ENCODE measurements at regions not wholly inside any gene's neighbourhood (a gene's known extent, or its start where the extent isn't known, plus 50 kb on each side); places are given as distances from the start of the nearest gene placed in this dataset.

GRCh38 chr17:71392715-71393567 lies 727.9 kb upstream of the SOX9 start:
- H3K27me3 ChIP-seq, result no peaks in the 10 kb centered on the region
- no peak overlapping the region for H3K27ac ChIP-seq
- TF ChIP-seq CTCF (IDR thresholded peaks at IDR 0.05), result no peak
- no peaks in the 10 kb centered on the region for H3K9me3 ChIP-seq
- no peaks in the 10 kb centered on the region for H3K36me3 ChIP-seq
- no peak for ATAC-seq
- no peaks in the 10 kb centered on the region for H3K4me1 ChIP-seq
- DNase-seq, result no peak
- intact Hi-C loops (cut with DNase I), result no loop called here
- 76 to 83% methylated on average over 4 of the region's 4 CpGs for WGBS, 2 donors
- H3K4me3 ChIP-seq, result no peak overlapping the region

- DNase-seq, result no peak
- no peak for TF ChIP-seq CTCF (IDR thresholded peaks at IDR 0.05)
- H3K36me3 ChIP-seq, result no peaks in the 10 kb centered on the region
- no peaks in the 10 kb centered on the region for H3K4me1 ChIP-seq
- ATAC-seq, result no peak
- H3K9me3 ChIP-seq, result no peaks in the 10 kb centered on the region
- WGBS, 2 donors, result 48 to 54% methylated on average over 2 of the region's 2 CpGs
- H3K27me3 ChIP-seq, result no peaks in the 10 kb centered on the region
- H3K4me3 ChIP-seq, result no peak overlapping the region
- intact Hi-C loops (cut with DNase I), result no loop called here
- no peak overlapping the region for H3K27ac ChIP-seq
These were observed 724.9 kb upstream of the SOX9 start for GRCh38 chr17:71395901-71396300.

- no peak overlapping the region for H3K27ac ChIP-seq
- TF ChIP-seq CTCF (IDR thresholded peaks at IDR 0.05), result no peak
- H3K9me3 ChIP-seq, result no peaks in the 10 kb centered on the region
- no peaks in the 10 kb centered on the region for H3K36me3 ChIP-seq
- intact Hi-C loops (cut with DNase I), result no loop called here
- 59 to 60% methylated on average over 3 of the region's 3 CpGs for WGBS, 2 donors
- no peaks in the 10 kb centered on the region for H3K27me3 ChIP-seq
- ATAC-seq, result no peak
- DNase-seq, result no peak
- no peaks in the 10 kb centered on the region for H3K4me1 ChIP-seq
- no peak overlapping the region for H3K4me3 ChIP-seq
These were observed 724.1 kb upstream of the SOX9 start for GRCh38 chr17:71396711-71397110.

GRCh38 chr17:71398025-71398424 lies 722.8 kb upstream of the SOX9 start:
- Histone ChIP-seq H3K4me3 (no peak overlapping the region), H3K9me3 (no peaks in the 10 kb centered on the region), H3K36me3 (no peaks in the 10 kb centered on the region), H3K4me1 (no peaks in the 10 kb centered on the region), H3K27ac (no peak overlapping the region), H3K27me3 (no peaks in the 10 kb centered on the region)
- no peak for TF ChIP-seq CTCF (IDR thresholded peaks at IDR 0.05)
- intact Hi-C loops (cut with DNase I), result no loop called here
- no peak for DNase-seq
- no peak for ATAC-seq
- 59 to 71% methylated on average over 2 of the region's 2 CpGs for WGBS, 2 donors
